GM12878 (cell line): ENCODE measurements at regions not wholly inside any gene's neighbourhood (a gene's known extent, or its start where the extent isn't known, plus 50 kb on each side); places are given as distances from the start of the nearest gene placed in this dataset.

Experiments
- CBX3 ChIP-seq: fragments of 200-600 bp; sonication (generic); IDR thresholded peaks from 2 replicates; pipeline ENCODE4 v1.6.1; 2016; ENCODE audit warnings: low read depth, borderline replicate concordance
- EGR1 ChIP-seq, 2 experiments: IDR thresholded peaks; 1 replicate in 1 of 2; 2 replicates in 1 of 2; pipeline ENCODE4 v1.6.1; 2011 to 2012; ENCODE audit warnings: low read depth in 2 of 2, low read length in 2 of 2, borderline replicate concordance in 1 of 2, mild to moderate bottlenecking in 1 of 2, moderate library complexity in 1 of 2
- IKZF1 ChIP-seq: fragments of 450-650 bp; conservative IDR thresholded peaks from 2 replicates; pipeline ENCODE4 v1.6.1; 2017; ENCODE audit warnings: antibody characterized with exemption, mild to moderate bottlenecking
- IKZF2 ChIP-seq, 2 experiments: fragments of 450-650 bp; IDR thresholded peaks; 2 replicates each; pipeline ENCODE4 v1.6.1; 2017; ENCODE audit warnings: mild to moderate bottlenecking in 2 of 2, moderate library complexity in 2 of 2
- LARP7 ChIP-seq: fragments of 450-650 bp; IDR thresholded peaks from 2 replicates; pipeline ENCODE4 v1.6.1; 2017; ENCODE audit warnings: mild to moderate bottlenecking
- NFIC ChIP-seq: IDR thresholded peaks from 2 replicates; pipeline ENCODE4 v1.6.1; 2012; ENCODE audit warnings: low read depth, mild to moderate bottlenecking, inconsistent platforms, low read length, moderate library complexity
- NRF1 ChIP-seq: conservative IDR thresholded peaks from 2 replicates; pipeline ENCODE4 v1.6.1; 2011; ENCODE audit warnings: mild to moderate bottlenecking, low read depth, low read length, improper control_type of control experiment
- PAX5 ChIP-seq: IDR thresholded peaks from 2 replicates; pipeline ENCODE4 v1.6.1; 2011; ENCODE audit warnings: low read depth, low read length, borderline replicate concordance
- RELA ChIP-seq: fragments of 450-650 bp; IDR thresholded peaks from 2 replicates; pipeline ENCODE4 v1.8.0; 2014; ENCODE audit warnings: borderline replicate concordance; ENCODE audit not compliant: partially characterized antibody
- SMARCA5 ChIP-seq: fragments of 450-650 bp; IDR thresholded peaks from 2 replicates; pipeline ENCODE4 v1.6.1; 2017; ENCODE audit warnings: mild to moderate bottlenecking
- SMC3 ChIP-seq: IDR thresholded peaks from 2 replicates; pipeline ENCODE4 v1.6.1; 2011; ENCODE audit warnings: low read length, improper control_type of control experiment, borderline replicate concordance
- TARDBP ChIP-seq: IDR thresholded peaks from 2 replicates; pipeline ENCODE4 v1.6.1; 2016; ENCODE audit warnings: borderline replicate concordance
- TBL1XR1 ChIP-seq: IDR thresholded peaks from 2 replicates; pipeline ENCODE4 v1.6.1; 2012; ENCODE audit warnings: low read depth, low read length, improper control_type of control experiment
- TCF7 ChIP-seq: IDR thresholded peaks from 2 replicates; pipeline ENCODE4 v1.6.1; 2014; ENCODE audit warnings: antibody characterized with exemption, borderline replicate concordance
- ZNF24 ChIP-seq: fragments of 450-650 bp; IDR thresholded peaks from 2 replicates; pipeline ENCODE4 v1.6.1; 2017; ENCODE audit warnings: antibody characterized with exemption, mild to moderate bottlenecking
- ZNF384 ChIP-seq: IDR thresholded peaks from 2 replicates; pipeline ENCODE4 v1.6.1; 2012; ENCODE audit warnings: low read depth, mild to moderate bottlenecking, low read length, improper control_type of control experiment, borderline replicate concordance
- ZSCAN29 ChIP-seq: fragments of 450-650 bp; IDR thresholded peaks from 2 replicates; pipeline ENCODE4 v1.6.1; 2017; ENCODE audit warnings: mild to moderate bottlenecking, moderate library complexity
- TF ChIP-seq, protein P1 (sequence below): fragments of 450-650 bp; IDR thresholded peaks from 2 replicates; pipeline ENCODE4 v1.6.1; 2016; ENCODE audit warnings: mild to moderate bottlenecking
- TF ChIP-seq, protein P2 (sequence below): fragments of 150-350 bp; IDR thresholded peaks from 2 replicates; pipeline ENCODE4 v1.6.1; 2014; ENCODE audit warnings: mild to moderate bottlenecking, low read depth, low read length
- TF ChIP-seq, protein P3 (sequence below): fragments of 450-650 bp; conservative IDR thresholded peaks from 2 replicates; pipeline ENCODE4 v1.6.1; 2017; ENCODE audit warnings: mild to moderate bottlenecking, moderate library complexity
- TF ChIP-seq, protein P4 (sequence below): fragments of 450-650 bp; IDR thresholded peaks from 2 replicates; pipeline ENCODE4 v1.6.1; 2014; ENCODE audit warnings: mild to moderate bottlenecking
- TF ChIP-seq, protein P5 (sequence below): fragments of 450-650 bp; IDR thresholded peaks from 2 replicates; pipeline ENCODE4 v1.6.1; 2016; ENCODE audit warnings: mild to moderate bottlenecking

DNA sequence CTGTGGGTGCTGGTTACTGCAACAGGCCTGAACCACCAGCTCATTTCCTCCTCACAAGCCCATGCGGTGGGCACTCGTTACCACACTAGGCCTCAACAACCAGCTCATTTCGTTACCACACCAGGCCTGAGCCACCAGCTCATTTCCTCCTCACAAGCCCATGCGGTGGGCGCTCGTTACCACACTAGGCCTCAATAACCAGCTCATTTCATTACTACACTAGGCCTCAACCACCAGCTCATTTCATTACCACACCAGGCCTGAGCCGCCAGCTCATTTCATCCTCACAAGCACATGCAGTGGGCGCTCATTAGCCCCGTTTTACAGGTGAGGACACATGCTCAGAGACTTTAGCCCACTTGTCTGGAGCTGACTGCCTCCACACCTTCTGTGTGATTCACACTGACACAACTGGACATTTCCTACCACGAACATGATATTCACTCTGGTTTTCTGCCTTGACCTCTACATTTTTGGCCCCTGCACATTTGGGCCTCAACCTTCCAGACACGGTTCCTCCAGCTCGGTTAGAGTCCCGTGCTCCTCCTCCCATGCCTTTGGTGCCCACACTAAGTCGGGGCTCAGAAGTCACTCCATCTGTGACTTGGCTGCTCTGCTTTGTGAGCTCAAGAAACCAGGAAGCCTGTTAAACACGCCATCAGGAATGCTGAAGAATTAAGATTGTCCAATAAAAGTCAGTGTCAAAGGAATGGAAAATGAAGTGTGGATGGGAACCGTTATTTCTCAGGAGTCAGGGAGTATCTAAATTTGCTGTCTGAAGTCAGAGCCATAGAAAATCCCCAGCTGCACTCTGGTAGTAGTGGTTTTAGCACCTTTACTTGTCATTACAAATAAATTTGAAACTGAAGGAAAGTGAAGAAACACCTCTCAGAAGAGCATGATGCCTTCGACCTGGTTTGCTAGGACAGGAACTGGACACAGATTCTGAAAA lies 55.8 kb upstream of the LANCL2 start (continued):
- TF ChIP-seq, protein P1, sequence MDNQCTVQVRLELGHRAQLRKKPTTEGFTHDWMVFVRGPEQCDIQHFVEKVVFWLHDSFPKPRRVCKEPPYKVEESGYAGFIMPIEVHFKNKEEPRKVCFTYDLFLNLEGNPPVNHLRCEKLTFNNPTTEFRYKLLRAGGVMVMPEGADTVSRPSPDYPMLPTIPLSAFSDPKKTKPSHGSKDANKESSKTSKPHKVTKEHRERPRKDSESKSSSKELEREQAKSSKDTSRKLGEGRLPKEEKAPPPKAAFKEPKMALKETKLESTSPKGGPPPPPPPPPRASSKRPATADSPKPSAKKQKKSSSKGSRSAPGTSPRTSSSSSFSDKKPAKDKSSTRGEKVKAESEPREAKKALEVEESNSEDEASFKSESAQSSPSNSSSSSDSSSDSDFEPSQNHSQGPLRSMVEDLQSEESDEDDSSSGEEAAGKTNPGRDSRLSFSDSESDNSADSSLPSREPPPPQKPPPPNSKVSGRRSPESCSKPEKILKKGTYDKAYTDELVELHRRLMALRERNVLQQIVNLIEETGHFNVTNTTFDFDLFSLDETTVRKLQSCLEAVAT: peak; percentile 100
- TF ChIP-seq RELA (peak; percentile 70), IKZF2 (IDR thresholded peaks at IDR 0.05) (peak; percentile 88 to 96), ZSCAN29 (0 out of 2 replicates have a peak, but pooled peaks have one; percentile 21), ZNF384 (no peak), TBL1XR1 (peak; percentile 90), TCF7 (peak; percentile 77; the same call in 1 of the 2 replicates), CBX3 (no peak), TARDBP (peak; percentile 79), EGR1 (IDR thresholded peaks at IDR 0.05; ENCODE audit: borderline replicate concordance in 1 of 2, low read depth in 2 of 2, low read length in 2 of 2) (no peak), PAX5 (peak; percentile 99), LARP7 (peak; percentile 44; the same call in 1 of the 2 replicates), NRF1 (no peak), NFIC (peak; percentile 98), ZNF24 (0 out of 2 replicates have a peak, but pooled peaks have one; percentile 79), SMC3 (no peak), IKZF1 (peak; percentile 90), SMARCA5 (peak; percentile 97)
- TF ChIP-seq, protein P2, sequence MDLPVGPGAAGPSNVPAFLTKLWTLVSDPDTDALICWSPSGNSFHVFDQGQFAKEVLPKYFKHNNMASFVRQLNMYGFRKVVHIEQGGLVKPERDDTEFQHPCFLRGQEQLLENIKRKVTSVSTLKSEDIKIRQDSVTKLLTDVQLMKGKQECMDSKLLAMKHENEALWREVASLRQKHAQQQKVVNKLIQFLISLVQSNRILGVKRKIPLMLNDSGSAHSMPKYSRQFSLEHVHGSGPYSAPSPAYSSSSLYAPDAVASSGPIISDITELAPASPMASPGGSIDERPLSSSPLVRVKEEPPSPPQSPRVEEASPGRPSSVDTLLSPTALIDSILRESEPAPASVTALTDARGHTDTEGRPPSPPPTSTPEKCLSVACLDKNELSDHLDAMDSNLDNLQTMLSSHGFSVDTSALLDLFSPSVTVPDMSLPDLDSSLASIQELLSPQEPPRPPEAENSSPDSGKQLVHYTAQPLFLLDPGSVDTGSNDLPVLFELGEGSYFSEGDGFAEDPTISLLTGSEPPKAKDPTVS: 0 out of 2 replicates have a peak, but pooled peaks have one; percentile 18
- TF ChIP-seq, protein P3, sequence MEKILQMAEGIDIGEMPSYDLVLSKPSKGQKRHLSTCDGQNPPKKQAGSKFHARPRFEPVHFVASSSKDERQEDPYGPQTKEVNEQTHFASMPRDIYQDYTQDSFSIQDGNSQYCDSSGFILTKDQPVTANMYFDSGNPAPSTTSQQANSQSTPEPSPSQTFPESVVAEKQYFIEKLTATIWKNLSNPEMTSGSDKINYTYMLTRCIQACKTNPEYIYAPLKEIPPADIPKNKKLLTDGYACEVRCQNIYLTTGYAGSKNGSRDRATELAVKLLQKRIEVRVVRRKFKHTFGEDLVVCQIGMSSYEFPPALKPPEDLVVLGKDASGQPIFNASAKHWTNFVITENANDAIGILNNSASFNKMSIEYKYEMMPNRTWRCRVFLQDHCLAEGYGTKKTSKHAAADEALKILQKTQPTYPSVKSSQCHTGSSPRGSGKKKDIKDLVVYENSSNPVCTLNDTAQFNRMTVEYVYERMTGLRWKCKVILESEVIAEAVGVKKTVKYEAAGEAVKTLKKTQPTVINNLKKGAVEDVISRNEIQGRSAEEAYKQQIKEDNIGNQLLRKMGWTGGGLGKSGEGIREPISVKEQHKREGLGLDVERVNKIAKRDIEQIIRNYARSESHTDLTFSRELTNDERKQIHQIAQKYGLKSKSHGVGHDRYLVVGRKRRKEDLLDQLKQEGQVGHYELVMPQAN: peak; percentile 37
- TF ChIP-seq, protein P4, sequence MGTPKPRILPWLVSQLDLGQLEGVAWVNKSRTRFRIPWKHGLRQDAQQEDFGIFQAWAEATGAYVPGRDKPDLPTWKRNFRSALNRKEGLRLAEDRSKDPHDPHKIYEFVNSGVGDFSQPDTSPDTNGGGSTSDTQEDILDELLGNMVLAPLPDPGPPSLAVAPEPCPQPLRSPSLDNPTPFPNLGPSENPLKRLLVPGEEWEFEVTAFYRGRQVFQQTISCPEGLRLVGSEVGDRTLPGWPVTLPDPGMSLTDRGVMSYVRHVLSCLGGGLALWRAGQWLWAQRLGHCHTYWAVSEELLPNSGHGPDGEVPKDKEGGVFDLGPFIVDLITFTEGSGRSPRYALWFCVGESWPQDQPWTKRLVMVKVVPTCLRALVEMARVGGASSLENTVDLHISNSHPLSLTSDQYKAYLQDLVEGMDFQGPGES: no peak
- TF ChIP-seq, protein P5, sequence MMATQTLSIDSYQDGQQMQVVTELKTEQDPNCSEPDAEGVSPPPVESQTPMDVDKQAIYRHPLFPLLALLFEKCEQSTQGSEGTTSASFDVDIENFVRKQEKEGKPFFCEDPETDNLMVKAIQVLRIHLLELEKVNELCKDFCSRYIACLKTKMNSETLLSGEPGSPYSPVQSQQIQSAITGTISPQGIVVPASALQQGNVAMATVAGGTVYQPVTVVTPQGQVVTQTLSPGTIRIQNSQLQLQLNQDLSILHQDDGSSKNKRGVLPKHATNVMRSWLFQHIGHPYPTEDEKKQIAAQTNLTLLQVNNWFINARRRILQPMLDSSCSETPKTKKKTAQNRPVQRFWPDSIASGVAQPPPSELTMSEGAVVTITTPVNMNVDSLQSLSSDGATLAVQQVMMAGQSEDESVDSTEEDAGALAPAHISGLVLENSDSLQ: no peak; the same call in 1 of the 2 replicates
